Natural killer cell (primary cell): ENCODE measurements at regions not wholly inside any gene's neighbourhood (a gene's known extent, or its start where the extent isn't known, plus 50 kb on each side); places are given as distances from the start of the nearest gene placed in this dataset.

ENCODE experiments used
- ATAC-seq, 3 donors: fragments of 150-1000 bp in 2 of 3; fragments of 200-7000 bp in 1 of 3; cut with Tn5 transposase; 1 replicate in 1 of 3; 2 replicates in 2 of 3; pipeline ENCODE4 v1.10.0; 2021; ENCODE audit warnings: mild to moderate bottlenecking in 2 of 3, moderate library complexity in 2 of 3
- DNase-seq, 2 donors: peaks; one replicate each; pipeline versions ENCODE4 v3.0.0 to v3.0.0-alpha.2; 2013 to 2021; ENCODE audit warnings: mixed read lengths in 1 of 2
- H3K27ac ChIP-seq: one replicate; pipeline ENCODE4 v1.5.1; 2013; ENCODE audit warnings: mild to moderate bottlenecking, low read length
- H3K27me3 ChIP-seq: one replicate; pipeline ENCODE4 v1.6.1; 2013; ENCODE audit warnings: low read length; ENCODE audit not compliant: control insufficient read depth, insufficient read depth
- H3K36me3 ChIP-seq: one replicate; pipeline ENCODE4 v1.6.1; 2013; ENCODE audit warnings: low read length; ENCODE audit not compliant: control insufficient read depth, insufficient read depth
- H3K4me1 ChIP-seq: one replicate; pipeline ENCODE4 v1.6.1; 2013; ENCODE audit warnings: low read length; ENCODE audit not compliant: control insufficient read depth, insufficient read depth
- H3K4me3 ChIP-seq: one replicate; pipeline ENCODE4 v1.5.1; 2013; ENCODE audit warnings: low read length
- H3K9me3 ChIP-seq: one replicate; pipeline ENCODE4 v1.6.1; 2013; ENCODE audit warnings: low read length; ENCODE audit not compliant: control insufficient read depth, insufficient read depth
- H3K27ac Mint-ChIP-seq, 2 donors: one replicate each; pipeline ENCODE4 v1.8.0; 2022; ENCODE audit warnings: mild to moderate bottlenecking in 2 of 2, mixed read lengths in 2 of 2, moderate library complexity in 1 of 2
- H3K27me3 Mint-ChIP-seq, 2 donors: one replicate each; pipeline ENCODE4 v1.8.0; 2022; ENCODE audit warnings: low read depth in 2 of 2, mixed read lengths in 2 of 2
- H3K36me3 Mint-ChIP-seq: one replicate; pipeline ENCODE4 v1.8.0; 2022; ENCODE audit warnings: mixed read lengths
- H3K4me1 Mint-ChIP-seq, 2 donors: one replicate each; pipeline ENCODE4 v1.8.0; 2022; ENCODE audit warnings: mixed read lengths in 2 of 2
- H3K4me3 Mint-ChIP-seq: one replicate; pipeline ENCODE4 v1.8.0; 2022; ENCODE audit warnings: mild to moderate bottlenecking, moderate library complexity, mixed read lengths
- H3K9me3 Mint-ChIP-seq, 2 donors: one replicate each; pipeline ENCODE4 v1.8.0; 2022; ENCODE audit warnings: mixed read lengths in 2 of 2
- CTCF ChIP-seq: fragments of 200-600 bp; IDR thresholded peaks from one replicate; pipeline ENCODE4 v1.8.0; 2022; ENCODE audit warnings: antibody characterized with exemption
- WGBS: methylation state at CpG from one replicate; pipeline ENCODE4 v1.1.7; 2013; ENCODE audit warnings: missing lambda C conversion rate; ENCODE audit not compliant: insufficient coverage; 5-methylcytosine and 5-hydroxymethylcytosine counted together
- intact Hi-C: fragments of 100-400 bp; cut with micrococcal nuclease; formaldehyde crosslinking; loops from one replicate; pipeline ENCODE4 v1.14.2; 2022

- Mint-ChIP-seq H3K9me3 (peaks cover 3 to 6% of the 10 kb centered on the region in 2 donors), H3K27me3 (peaks cover 0 to 4% of the 10 kb centered on the region in 2 donors), H3K36me3 (no peaks in the 10 kb centered on the region), H3K27ac (no peak overlapping the region), H3K4me1 (peaks cover 6% of the 10 kb centered on the region in 2 donors), H3K4me3 (no peak overlapping the region)
- no peak for TF ChIP-seq CTCF
- Histone ChIP-seq H3K9me3 (no peaks in the 10 kb centered on the region), H3K36me3 (no peaks in the 10 kb centered on the region), H3K27me3 (no peaks in the 10 kb centered on the region), H3K4me1 (no peaks in the 10 kb centered on the region), H3K4me3 (no peak overlapping the region), H3K27ac (no peak overlapping the region)
- 60% methylated on average over 1 of the region's 1 CpG for WGBS
- intact Hi-C loops: no loop called here
- ATAC-seq: no peak
- no peak for DNase-seq
Measured at GRCh38 chr3:64460141-64460730, 227.6 kb downstream of the ADAMTS9 start.

GRCh38 chr3:64459711-64460110 is 228.1 kb downstream of the ADAMTS9 start:
- peaks cover 6% of the 10 kb centered on the region in 2 donors for H3K4me1 Mint-ChIP-seq
- H3K27ac Mint-ChIP-seq: no peak overlapping the region
- no peak overlapping the region for H3K4me3 Mint-ChIP-seq
- no peak overlapping the region for H3K27ac ChIP-seq
- H3K4me1 ChIP-seq: no peaks in the 10 kb centered on the region
- H3K4me3 ChIP-seq: no peak overlapping the region
- peaks cover 3 to 6% of the 10 kb centered on the region in 2 donors for H3K9me3 Mint-ChIP-seq
- no peaks in the 10 kb centered on the region for H3K27me3 ChIP-seq
- intact Hi-C loops: no loop called here
- no peak for ATAC-seq
- no peaks in the 10 kb centered on the region for H3K36me3 Mint-ChIP-seq
- no peak for TF ChIP-seq CTCF
- no peak for DNase-seq
- peaks cover 0 to 4% of the 10 kb centered on the region in 2 donors for H3K27me3 Mint-ChIP-seq
- H3K36me3 ChIP-seq: no peaks in the 10 kb centered on the region
- WGBS: 82% methylated on average over 2 of the region's 4 CpGs
- no peaks in the 10 kb centered on the region for H3K9me3 ChIP-seq

- Mint-ChIP-seq H3K4me3 (no peak overlapping the region), H3K27me3 (peaks cover 0 to 4% of the 10 kb centered on the region in 2 donors), H3K36me3 (no peaks in the 10 kb centered on the region), H3K27ac (no peak overlapping the region), H3K4me1 (peaks cover 6% of the 10 kb centered on the region in 2 donors), H3K9me3 (peaks cover 3 to 6% of the 10 kb centered on the region in 2 donors)
- no peak for TF ChIP-seq CTCF
- intact Hi-C loops: no loop called here
- Histone ChIP-seq H3K4me3 (no peak overlapping the region), H3K27ac (no peak overlapping the region), H3K4me1 (no peaks in the 10 kb centered on the region), H3K9me3 (no peaks in the 10 kb centered on the region), H3K27me3 (no peaks in the 10 kb centered on the region), H3K36me3 (no peaks in the 10 kb centered on the region)
- no peak for ATAC-seq
- WGBS: 90% methylated on average over 5 of the region's 5 CpGs
- no peak for DNase-seq
Measured at GRCh38 chr3:64457811-64458210, 230.0 kb downstream of the ADAMTS9 start.

GRCh38 chr3:64456674-64457073 is 231.1 kb downstream of the ADAMTS9 start:
- no peak overlapping the region for H3K27ac ChIP-seq
- Mint-ChIP-seq H3K27ac (no peak overlapping the region), H3K36me3 (no peaks in the 10 kb centered on the region), H3K9me3 (peaks cover 3 to 6% of the 10 kb centered on the region in 2 donors), H3K4me3 (no peak overlapping the region), H3K27me3 (peaks cover 0 to 4% of the 10 kb centered on the region in 2 donors), H3K4me1 (no peaks in the 10 kb centered on the region)
- H3K4me1 ChIP-seq: no peaks in the 10 kb centered on the region
- no peak for TF ChIP-seq CTCF
- intact Hi-C loops: no loop called here
- H3K4me3 ChIP-seq: no peak overlapping the region
- DNase-seq: no peak
- H3K36me3 ChIP-seq: no peaks in the 10 kb centered on the region
- no peaks in the 10 kb centered on the region for H3K27me3 ChIP-seq
- no peak for ATAC-seq
- 46% methylated on average over 2 of the region's 2 CpGs for WGBS
- H3K9me3 ChIP-seq: no peaks in the 10 kb centered on the region
